ENCODE measurements at regions not wholly inside any gene's neighbourhood (a gene's known extent, or its start where the extent isn't known, plus 50 kb on each side); places are given as distances from the start of the nearest gene placed in this dataset.

DNA sequence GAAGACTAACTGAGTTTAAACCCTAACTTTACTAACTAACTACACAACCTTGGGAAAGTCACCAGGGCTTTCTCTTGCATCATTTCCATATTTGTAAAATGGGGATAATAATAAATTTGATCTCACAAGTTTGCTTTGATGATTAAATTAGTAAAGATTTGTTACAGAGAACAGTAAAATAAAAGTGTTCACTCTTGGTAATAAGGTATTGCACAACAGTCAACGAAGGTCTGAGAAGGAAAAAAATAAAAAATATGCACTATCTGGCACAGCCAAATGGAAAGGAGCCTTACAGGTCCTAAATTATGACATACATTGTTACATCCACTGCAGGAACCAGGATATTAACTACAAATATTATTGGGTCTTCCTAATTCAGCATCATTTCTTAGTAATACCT, 160.0 kb upstream of the TMEM161B start:
- no peak overlapping the region for H2AFZ ChIP-seq (ENCODE audit: low read length)
- no peak overlapping the region for H3K27ac ChIP-seq (ENCODE audit: low read depth, low read length)
- H3K4me1 ChIP-seq (ENCODE audit: insufficient read depth, low read length), result no peaks in the 10 kb centered on the region
- TF ChIP-seq, protein P1, sequence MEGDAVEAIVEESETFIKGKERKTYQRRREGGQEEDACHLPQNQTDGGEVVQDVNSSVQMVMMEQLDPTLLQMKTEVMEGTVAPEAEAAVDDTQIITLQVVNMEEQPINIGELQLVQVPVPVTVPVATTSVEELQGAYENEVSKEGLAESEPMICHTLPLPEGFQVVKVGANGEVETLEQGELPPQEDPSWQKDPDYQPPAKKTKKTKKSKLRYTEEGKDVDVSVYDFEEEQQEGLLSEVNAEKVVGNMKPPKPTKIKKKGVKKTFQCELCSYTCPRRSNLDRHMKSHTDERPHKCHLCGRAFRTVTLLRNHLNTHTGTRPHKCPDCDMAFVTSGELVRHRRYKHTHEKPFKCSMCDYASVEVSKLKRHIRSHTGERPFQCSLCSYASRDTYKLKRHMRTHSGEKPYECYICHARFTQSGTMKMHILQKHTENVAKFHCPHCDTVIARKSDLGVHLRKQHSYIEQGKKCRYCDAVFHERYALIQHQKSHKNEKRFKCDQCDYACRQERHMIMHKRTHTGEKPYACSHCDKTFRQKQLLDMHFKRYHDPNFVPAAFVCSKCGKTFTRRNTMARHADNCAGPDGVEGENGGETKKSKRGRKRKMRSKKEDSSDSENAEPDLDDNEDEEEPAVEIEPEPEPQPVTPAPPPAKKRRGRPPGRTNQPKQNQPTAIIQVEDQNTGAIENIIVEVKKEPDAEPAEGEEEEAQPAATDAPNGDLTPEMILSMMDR (IDR thresholded peaks at IDR 0.05; ENCODE audit: extremely low read depth, low read depth, low read length), result no peak
- H4K20me1 ChIP-seq (ENCODE audit: insufficient read depth, low read length), result no peaks in the 10 kb centered on the region
- H3K4me3 ChIP-seq (ENCODE audit: insufficient read depth, low read length), result no peak overlapping the region
- H3K36me3 ChIP-seq (ENCODE audit: insufficient read depth, low read length), result no peaks in the 10 kb centered on the region
- H3K27me3 ChIP-seq (ENCODE audit: insufficient read depth, low read length), result no peaks in the 10 kb centered on the region
- no peak for DNase-seq (ENCODE audit: insufficient read length, low spot score, missing footprints)
- H3K9me3 ChIP-seq (ENCODE audit: low read depth, low read length), result no peaks in the 10 kb centered on the region
- no peak overlapping the region for H3K4me2 ChIP-seq (ENCODE audit: insufficient read depth, low read length)
- no peaks in the 10 kb centered on the region for H3K79me2 ChIP-seq (ENCODE audit: insufficient read depth, low read length)

DNA sequence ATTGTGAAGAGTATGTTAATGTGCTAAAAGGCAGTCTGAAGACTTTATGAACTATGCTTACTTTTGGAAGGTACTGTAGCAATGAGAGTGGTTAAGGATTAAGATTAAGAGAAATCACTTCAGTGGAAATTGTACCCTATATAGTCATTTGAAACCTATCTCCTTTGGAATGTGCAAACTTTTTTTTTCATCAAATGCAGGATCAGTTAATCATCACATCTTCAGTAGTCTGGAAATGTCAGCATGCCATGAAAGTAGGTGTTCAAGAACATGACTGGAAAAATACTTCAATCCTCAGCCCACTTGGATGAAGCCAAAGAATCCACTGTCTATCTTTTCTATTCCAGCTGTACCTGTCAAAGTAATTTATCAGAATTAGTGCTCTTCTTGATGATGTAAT, 157.8 kb upstream of the TMEM161B start:
- Histone ChIP-seq H4K20me1 (ENCODE audit: insufficient read depth, low read length) (no peaks in the 10 kb centered on the region), H3K27me3 (ENCODE audit: insufficient read depth, low read length) (no peaks in the 10 kb centered on the region), H3K9me3 (ENCODE audit: low read depth, low read length) (no peaks in the 10 kb centered on the region), H3K27ac (ENCODE audit: low read depth, low read length) (no peak overlapping the region), H3K4me3 (ENCODE audit: insufficient read depth, low read length) (no peak overlapping the region), H3K4me1 (ENCODE audit: insufficient read depth, low read length) (no peaks in the 10 kb centered on the region), H3K4me2 (ENCODE audit: insufficient read depth, low read length) (no peak overlapping the region), H2AFZ (ENCODE audit: low read length) (no peak overlapping the region), H3K79me2 (ENCODE audit: insufficient read depth, low read length) (no peaks in the 10 kb centered on the region), H3K36me3 (ENCODE audit: insufficient read depth, low read length) (no peaks in the 10 kb centered on the region)
- TF ChIP-seq, protein P1 (IDR thresholded peaks at IDR 0.05; ENCODE audit: extremely low read depth, low read depth, low read length), result no peak
- DNase-seq (ENCODE audit: insufficient read length, low spot score, missing footprints), result no peak

DNA sequence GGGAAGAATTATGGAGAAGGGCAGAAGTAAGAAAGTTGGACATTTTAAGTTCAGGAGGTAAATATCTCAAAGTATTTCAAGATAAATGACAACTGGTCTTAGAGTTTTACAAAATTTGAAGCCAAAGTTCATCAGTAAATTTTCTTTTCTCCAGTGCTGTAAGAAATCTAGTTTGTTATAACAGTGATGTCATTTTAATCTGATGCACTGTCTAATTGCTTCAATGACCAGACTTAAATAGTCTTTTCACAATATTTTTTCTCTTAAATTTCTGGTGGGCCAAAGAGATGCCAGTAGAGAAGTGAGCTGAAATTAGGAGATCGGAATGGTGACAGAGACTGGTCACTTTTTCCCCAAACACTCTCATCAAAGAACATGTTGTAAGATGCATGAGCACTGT, 156.5 kb upstream of the TMEM161B start:
- H3K27ac ChIP-seq (ENCODE audit: low read depth, low read length), result no peak overlapping the region
- no peaks in the 10 kb centered on the region for H3K9me3 ChIP-seq (ENCODE audit: low read depth, low read length)
- TF ChIP-seq, protein P1 (IDR thresholded peaks at IDR 0.05; ENCODE audit: extremely low read depth, low read depth, low read length), result no peak
- H3K36me3 ChIP-seq (ENCODE audit: insufficient read depth, low read length), result no peaks in the 10 kb centered on the region
- H3K4me1 ChIP-seq (ENCODE audit: insufficient read depth, low read length), result no peaks in the 10 kb centered on the region
- H3K27me3 ChIP-seq (ENCODE audit: insufficient read depth, low read length), result no peaks in the 10 kb centered on the region
- DNase-seq (ENCODE audit: insufficient read length, low spot score, missing footprints), result no peak
- H4K20me1 ChIP-seq (ENCODE audit: insufficient read depth, low read length), result no peaks in the 10 kb centered on the region
- H3K4me3 ChIP-seq (ENCODE audit: insufficient read depth, low read length), result no peak overlapping the region
- H2AFZ ChIP-seq (ENCODE audit: low read length), result no peak overlapping the region
- H3K79me2 ChIP-seq (ENCODE audit: insufficient read depth, low read length), result no peaks in the 10 kb centered on the region
- H3K4me2 ChIP-seq (ENCODE audit: insufficient read depth, low read length), result no peak overlapping the region

DNA sequence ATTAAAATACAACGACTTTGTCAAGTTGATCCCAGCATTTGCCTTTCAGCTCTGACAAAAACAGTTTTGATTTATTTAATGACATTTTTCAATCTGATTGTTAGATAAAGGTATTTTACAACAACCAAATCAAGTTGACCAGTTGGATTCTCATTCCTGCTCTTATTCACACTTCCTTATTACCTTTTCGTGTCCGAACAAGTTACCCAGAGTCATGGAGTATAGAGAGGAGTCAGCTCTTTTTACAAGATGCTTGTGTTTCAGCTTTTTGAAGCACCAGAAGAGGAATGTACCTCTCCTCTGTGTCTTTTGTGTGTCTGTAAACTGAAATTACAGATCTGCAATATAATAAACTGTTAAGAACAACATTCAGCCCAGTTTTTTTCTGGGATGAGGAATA, 151.3 kb upstream of the TMEM161B start:
- TF ChIP-seq, protein P1 (IDR thresholded peaks at IDR 0.05; ENCODE audit: extremely low read depth, low read depth, low read length), result no peak
- Histone ChIP-seq H4K20me1 (ENCODE audit: insufficient read depth, low read length) (no peaks in the 10 kb centered on the region), H3K27ac (ENCODE audit: low read depth, low read length) (no peak overlapping the region), H3K36me3 (ENCODE audit: insufficient read depth, low read length) (no peaks in the 10 kb centered on the region), H3K4me1 (ENCODE audit: insufficient read depth, low read length) (no peaks in the 10 kb centered on the region), H3K9me3 (ENCODE audit: low read depth, low read length) (no peaks in the 10 kb centered on the region), H3K4me3 (ENCODE audit: insufficient read depth, low read length) (no peak overlapping the region), H3K27me3 (ENCODE audit: insufficient read depth, low read length) (no peaks in the 10 kb centered on the region), H3K79me2 (ENCODE audit: insufficient read depth, low read length) (no peaks in the 10 kb centered on the region), H3K4me2 (ENCODE audit: insufficient read depth, low read length) (no peak overlapping the region), H2AFZ (ENCODE audit: low read length) (no peak overlapping the region)
- DNase-seq (ENCODE audit: insufficient read length, low spot score, missing footprints), result no peak

All from osteoblast (primary cell).